ENCODE measurements at regions not wholly inside any gene's neighbourhood (a gene's known extent, or its start where the extent isn't known, plus 50 kb on each side); places are given as distances from the start of the nearest gene placed in this dataset.

DNA sequence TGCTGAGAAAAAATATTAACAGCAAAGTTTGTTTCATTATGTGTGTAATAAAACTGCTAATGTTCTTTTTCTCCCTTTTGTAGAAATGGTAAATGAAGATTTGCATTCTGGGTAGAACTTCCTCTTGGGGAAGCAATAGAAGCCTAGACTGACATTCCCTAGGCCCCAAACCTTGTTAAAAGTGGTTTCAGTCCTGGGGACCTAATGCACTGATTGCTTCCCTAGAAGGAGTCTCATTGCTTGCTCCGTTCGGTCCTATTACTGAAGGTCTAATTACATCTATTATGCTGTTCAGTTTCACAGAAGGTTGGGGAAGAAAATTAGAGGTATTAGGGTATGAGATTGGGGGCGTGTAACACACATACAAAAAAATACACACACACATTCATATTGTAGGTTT is 893.8 kb downstream of the TLE4 start:
- no peak for DNase-seq (ENCODE audit: low read depth)

DNA sequence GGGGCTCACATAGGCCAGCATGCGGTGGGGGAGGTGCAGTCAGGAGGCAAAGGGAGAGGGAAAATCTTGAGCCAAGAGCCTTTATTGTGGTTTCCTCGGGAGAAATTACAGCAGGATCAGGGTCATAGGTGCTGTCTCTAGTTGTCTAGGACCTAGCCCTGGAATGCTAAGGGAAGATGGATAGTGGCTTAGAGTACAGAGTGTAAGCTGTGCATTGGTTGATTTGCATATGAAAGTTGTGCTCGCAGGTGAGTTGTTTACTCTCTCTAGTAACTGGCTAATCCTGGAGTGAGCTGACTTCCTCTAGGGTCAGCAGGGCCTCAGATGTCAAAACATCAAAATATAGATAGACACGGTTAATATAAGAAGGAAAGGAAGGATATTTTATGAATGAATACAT is 877.7 kb downstream of the TLE4 start:
- DNase-seq (ENCODE audit: low read depth) = no peak

DNA sequence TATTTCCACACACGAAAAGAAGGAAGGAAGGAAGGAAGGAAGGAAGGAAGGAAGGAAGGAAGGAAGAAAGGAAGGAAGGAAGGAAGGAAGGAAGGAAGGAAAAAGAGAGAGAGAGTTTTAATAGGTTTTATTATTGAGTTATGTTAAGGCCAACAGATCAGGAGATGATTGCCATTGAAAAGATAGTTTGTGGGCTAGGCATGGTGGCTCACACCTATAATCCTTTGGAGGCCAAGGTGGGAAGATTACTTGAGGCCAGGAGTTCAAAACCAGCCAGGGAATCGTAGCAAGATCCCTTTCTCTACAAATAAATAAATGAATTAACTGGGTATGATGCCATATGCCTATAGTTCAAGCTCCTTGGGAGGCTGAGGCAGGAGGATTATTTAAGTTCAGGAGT is 877.2 kb downstream of the TLE4 start:
- no peak for DNase-seq (ENCODE audit: low read depth)

GRCh38 chr9:80447876-80448275 is 876.1 kb downstream of the TLE4 start:
- DNase-seq (ENCODE audit: low read depth) = no peak

DNA sequence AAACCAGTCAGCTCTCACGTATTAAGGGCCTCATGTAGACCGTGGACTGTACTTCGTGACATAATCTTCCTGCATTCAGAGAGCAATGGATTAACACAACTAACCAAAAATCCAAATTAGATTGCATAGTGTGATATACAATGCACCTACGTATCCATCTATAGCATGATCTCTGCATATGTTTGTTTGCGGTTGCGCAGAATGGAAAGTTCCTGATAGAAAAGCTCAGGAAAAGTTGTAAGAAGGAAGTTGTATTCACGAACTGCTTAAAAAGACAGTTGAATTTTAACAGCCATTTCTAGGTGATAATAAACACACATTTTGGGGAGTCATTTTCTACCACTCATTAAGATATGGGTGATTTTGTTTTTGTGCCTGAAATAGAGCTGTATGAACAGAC is 869.0 kb downstream of the TLE4 start:
- no peak for DNase-seq (ENCODE audit: low read depth)

- DNase-seq (ENCODE audit: low read depth) = no peak
Measured at GRCh38 chr9:80437825-80438224, 866.1 kb downstream of the TLE4 start.

DNA sequence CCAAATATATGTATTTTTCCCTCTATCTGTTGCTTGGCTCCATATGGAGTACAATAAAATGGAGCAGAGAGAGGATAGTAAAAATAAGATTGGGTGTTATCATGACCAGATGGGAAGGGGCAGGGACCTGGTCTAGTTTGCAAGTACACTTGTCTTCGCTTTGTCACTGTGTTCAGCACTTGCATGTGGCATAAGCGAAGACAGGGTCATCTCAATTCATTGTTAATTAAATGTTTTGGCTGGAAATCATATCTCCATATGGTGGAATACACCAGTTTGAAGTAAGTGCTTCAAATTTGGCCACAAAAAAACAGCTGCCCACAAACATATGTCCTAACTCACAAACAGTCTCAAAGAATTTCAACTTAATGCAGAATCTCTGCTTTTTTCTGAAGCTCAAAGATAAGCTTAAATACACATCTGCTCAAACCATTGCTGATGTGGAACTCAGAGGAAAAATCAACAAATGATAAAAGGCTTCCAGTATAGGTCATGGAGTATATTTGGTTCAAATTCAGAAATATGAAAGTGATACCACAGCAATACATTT is 865.4 kb downstream of the TLE4 start:
- no peak for DNase-seq (ENCODE audit: low read depth)

DNA sequence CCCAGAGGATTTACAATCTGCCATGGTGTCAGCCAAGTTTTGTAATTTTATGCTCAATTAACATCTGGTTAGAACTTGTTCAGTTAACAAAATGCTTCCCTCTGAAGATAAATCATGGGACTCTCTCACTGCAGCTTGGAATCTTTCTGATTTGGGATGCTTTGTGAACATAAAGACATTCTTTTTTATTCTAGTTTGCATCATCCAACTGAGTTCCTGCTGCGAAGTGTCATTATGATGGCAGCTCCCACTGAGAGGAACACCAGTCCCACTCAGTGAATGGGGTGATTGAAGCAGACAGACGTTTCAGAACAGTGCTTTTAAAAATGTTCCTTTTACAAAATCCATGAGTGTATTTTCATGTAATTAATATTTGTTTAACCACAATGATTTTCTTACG is 863.8 kb downstream of the TLE4 start:
- DNase-seq (ENCODE audit: low read depth) = no peak

DNA sequence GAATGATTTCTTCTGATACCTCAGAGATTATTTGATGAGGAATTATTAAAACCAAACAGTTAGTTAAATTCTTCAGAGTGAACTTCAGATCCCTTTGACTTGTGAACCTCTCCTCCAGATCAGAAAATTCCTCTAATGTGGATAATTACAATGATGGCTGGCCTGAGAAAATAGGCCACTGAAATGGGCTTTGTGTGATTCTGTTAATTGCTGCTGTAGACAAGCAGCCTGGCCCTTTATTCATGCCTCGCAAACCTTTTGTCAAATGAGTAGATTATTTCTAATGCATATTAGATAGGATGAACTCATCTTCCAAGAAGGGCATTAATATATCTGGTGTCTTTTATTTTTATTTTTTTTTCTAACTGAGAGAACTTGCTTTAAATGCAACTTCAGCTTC is 855.2 kb downstream of the TLE4 start:
- no peak for DNase-seq (ENCODE audit: low read depth)

DNA sequence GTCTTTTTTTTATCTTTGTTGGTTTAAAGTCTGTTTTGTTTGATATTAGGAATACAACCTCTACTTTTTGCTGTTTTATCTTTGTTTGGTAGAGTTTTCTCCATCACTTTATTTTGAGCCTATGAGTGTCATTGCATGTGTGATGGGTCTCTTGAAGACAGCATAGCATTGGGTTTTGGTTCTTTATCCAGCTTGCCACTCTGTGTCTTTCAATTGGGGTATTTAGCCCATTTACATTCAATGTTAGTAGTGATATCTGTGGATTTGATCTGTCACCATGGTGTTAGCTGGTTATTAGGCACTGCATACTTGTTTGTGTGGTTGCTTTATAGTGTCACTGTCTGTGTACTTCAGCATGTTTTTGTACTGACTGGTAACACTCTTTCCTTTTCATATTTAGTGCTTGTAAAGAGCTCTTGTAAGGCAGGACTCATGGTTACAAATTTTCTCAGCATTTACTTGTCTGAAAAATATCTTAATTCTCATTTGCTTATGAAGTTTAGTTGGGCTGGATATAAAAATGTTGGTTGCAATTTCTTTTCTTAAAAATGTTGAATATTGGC is 845.5 kb downstream of the TLE4 start:
- DNase-seq (ENCODE audit: low read depth) = no peak

DNA sequence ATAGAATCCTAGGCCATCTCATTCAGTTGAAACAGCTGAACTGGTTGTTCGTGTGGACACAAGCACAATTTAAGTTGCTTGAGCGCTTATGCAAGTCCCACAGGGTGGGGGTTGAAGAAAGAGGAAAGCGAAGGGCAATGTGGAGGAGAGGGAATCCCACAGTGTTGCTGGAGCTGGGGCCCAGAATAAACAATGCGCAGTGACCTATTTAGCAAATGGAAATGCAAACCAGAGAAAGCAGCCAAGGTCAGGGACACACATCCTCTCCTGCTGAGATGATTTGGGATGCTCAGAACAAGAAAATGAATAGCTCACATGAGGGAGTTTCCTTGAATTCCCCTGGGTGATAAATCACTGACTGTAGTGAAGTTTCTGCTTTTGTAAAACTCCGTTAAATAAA is 838.3 kb downstream of the TLE4 start:
- DNase-seq (ENCODE audit: low read depth) = no peak

GRCh38 chr9:80407220-80407619 is 835.5 kb downstream of the TLE4 start:
- DNase-seq (ENCODE audit: low read depth) = no peak

DNA sequence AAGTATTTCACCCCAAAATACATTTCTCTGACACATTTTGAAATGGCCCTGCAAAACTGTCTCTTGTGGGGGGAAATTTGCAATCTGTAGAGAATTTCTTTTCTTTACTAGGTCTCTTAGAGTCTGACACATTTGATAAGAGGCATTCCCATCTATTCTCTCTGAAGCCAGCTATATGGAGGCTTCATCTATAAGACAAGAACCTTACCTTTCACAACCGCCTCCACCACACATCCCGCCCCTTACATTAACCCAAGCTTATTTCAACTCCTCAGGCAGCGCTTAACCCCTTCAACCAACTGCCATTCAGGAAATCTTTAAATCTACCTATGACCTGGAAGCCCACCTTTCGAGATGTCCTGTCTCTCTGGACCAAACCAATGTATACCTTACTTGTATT is 829.5 kb downstream of the TLE4 start:
- DNase-seq (ENCODE audit: low read depth) = no peak

GRCh38 chr9:80400624-80401230 is 829.0 kb downstream of the TLE4 start:
- DNase-seq (ENCODE audit: low read depth) = no peak

DNA sequence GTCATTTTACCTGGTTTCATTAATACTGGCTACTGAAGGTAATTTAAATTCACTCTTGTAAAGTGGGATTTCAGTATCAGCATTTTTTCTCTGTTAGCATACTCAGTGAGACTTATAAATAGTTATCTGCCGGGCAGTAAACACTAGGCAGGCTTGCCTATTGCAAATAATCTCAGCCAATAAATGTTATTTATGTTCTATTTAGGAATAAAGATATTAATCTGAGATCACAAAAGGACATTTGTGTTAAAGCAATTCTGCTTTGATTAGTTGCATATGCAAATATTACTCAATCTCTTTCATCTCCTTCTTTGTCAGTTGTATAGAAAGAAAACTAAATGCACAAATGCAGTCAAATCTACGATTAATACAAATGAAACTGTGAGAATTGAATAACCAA is 827.8 kb downstream of the TLE4 start:
- no peak for DNase-seq (ENCODE audit: low read depth)

DNA sequence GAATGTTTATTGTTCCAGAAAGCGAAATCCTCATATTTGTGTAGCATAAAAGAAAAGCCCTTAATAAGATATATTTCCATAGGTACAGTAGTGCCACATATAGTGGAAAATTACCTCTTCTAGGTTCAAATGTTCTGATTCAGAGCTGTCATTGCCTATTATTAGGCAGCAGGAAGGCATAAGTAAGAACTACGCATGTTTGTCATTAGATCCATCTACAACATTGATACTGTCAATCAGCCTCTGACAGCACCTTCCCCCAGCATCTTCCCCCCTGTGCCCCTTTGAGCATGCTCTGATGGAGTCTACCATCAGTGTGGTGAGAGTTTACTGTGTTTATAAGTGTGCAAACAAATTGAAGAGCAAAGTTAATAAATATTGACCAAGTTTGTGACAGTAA is 816.1 kb downstream of the TLE4 start:
- no peak for DNase-seq (ENCODE audit: low read depth)

- DNase-seq (ENCODE audit: low read depth) = no peak
Measured at GRCh38 chr9:80385246-80385645, 813.5 kb downstream of the TLE4 start.

GRCh38 chr9:80383331-80383730 is 811.6 kb downstream of the TLE4 start:
- no peak for DNase-seq (ENCODE audit: low read depth)

DNA sequence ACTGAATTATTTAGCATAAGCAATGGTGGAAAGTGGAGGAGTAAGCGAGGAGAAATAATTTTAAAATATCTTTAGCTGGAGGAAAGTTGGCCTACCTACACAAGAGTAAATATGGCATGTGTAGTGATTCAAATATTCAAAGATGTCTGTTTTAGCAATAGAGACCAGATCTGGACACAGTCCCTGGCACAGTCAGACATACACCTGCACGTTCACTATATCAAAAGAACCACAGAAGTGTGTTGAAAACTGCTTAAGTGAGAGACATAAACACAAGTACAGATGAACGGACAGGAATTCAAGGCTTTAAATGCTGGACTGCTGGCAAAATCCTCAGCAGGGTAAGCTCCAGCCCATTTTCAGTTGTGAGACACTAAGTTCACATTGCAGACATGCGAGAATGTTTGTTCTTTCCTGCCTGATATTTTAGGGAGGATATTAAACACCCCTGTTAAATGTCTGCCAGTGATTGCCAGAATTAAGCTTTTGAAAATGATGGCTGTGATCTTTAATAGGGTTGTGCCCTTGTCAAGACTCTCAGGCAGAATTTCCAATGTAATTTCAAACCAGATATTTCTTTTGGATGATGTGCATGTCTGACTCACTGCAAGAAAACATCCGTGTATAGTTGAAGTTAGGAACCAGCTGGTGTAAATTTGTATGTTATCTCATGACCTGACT is 810.6 kb downstream of the TLE4 start:
- DNase-seq (ENCODE audit: low read depth) = no peak

DNA sequence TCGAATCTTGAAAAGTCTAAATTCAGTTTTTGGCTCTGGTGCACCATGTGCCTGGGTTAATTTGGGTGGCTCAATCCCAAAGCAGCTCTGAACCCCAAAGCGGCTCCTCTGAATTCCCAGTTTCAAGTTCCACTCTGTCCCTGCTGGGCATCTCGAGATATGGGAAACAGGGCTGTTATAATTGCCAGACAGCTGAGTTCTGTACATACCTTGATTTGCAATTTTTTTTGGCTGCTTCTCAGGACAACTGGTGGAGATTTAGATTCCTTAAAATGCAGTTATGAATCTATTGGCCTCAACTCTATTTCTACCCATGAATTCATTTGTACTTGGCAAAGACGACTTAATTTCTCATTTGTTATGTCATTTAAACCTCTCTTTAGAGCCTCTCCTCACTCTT is 808.5 kb downstream of the TLE4 start:
- no peak for DNase-seq (ENCODE audit: low read depth)

GRCh38 chr9:80378669-80379293 is 807.0 kb downstream of the TLE4 start:
- no peak for DNase-seq (ENCODE audit: low read depth)

DNA sequence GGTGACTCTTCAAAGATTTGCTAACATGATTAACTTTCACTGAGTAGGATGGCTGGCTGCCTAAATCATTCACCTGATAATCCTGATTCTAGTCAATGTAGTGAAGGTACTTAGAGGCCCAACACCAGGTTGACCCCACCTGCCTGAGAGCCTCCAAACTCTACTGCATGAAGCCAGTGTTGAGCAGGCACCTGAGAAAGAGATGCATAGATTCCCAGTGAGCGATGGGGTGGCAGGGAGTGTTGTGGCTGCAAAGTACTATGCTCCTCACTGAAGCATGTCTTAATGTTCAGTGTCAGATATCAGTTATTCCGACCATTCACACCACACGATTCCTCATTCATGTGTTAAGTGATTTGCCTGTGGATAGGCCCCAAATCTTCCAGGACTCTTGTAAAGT is 804.4 kb downstream of the TLE4 start:
- no peak for DNase-seq (ENCODE audit: low read depth)

DNA sequence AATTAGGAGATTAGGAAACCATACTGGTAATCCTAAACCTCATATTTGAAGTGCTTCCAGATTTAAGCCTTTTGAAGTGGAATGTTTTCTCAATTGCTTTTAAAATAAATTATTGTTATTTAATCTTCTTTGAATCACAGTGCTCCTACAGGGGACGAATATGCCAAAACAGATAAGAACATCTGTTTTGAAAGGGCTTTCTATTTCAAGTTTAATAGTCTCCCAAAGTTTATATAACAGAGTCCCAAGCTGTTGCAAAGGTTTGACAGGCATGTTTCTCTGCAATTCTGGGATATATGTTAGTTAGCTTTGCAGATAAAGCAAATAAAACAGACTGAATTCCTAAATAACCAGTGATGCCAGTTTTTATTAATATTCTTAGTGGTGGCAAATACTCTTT is 803.7 kb downstream of the TLE4 start:
- no peak for DNase-seq (ENCODE audit: low read depth)

All from stimulated activated CD8-positive, alpha-beta memory T cell treated with anti-CD3 and anti-CD28 coated beads, Interleukin-15, amount 100 ng/mL, for 1 hour (primary cell).